Cardiac fibroblast (primary cell): ENCODE measurements at regions not wholly inside any gene's neighbourhood (a gene's known extent, or its start where the extent isn't known, plus 50 kb on each side); places are given as distances from the start of the nearest gene placed in this dataset.

Experiments used
- DNase-seq, 2 donors: peaks; one replicate each; pipeline versions ENCODE4 v3.0.0 to v3.0.0-alpha.2; 2010; ENCODE audit warnings: low read depth in 2 of 2
- H3K4me3 ChIP-seq, 2 donors: replicated peaks in 1 of 2; 1 replicate in 1 of 2; 2 replicates in 1 of 2; pipeline ENCODE4 v1.5.1; 2011; ENCODE audit warnings: low read depth in 2 of 2, low read length in 2 of 2, mild to moderate bottlenecking in 2 of 2, moderate library complexity in 1 of 2
- TF ChIP-seq, protein P1 (sequence below): IDR thresholded peaks from one replicate; pipeline ENCODE4 v1.5.1; 2011; ENCODE audit warnings: low read depth, mild to moderate bottlenecking, low read length, inconsistent platforms

GRCh38 chr4:129246145-129246544 is 150.2 kb downstream of the C4orf33 start:
- no peak overlapping the region for H3K4me3 ChIP-seq
- no peak for DNase-seq

GRCh38 chr4:129246910-129247461 is 151.0 kb downstream of the C4orf33 start:
- H3K4me3 ChIP-seq = no peak overlapping the region
- TF ChIP-seq, protein P1, sequence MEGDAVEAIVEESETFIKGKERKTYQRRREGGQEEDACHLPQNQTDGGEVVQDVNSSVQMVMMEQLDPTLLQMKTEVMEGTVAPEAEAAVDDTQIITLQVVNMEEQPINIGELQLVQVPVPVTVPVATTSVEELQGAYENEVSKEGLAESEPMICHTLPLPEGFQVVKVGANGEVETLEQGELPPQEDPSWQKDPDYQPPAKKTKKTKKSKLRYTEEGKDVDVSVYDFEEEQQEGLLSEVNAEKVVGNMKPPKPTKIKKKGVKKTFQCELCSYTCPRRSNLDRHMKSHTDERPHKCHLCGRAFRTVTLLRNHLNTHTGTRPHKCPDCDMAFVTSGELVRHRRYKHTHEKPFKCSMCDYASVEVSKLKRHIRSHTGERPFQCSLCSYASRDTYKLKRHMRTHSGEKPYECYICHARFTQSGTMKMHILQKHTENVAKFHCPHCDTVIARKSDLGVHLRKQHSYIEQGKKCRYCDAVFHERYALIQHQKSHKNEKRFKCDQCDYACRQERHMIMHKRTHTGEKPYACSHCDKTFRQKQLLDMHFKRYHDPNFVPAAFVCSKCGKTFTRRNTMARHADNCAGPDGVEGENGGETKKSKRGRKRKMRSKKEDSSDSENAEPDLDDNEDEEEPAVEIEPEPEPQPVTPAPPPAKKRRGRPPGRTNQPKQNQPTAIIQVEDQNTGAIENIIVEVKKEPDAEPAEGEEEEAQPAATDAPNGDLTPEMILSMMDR = no peak
- no peak for DNase-seq

More at GRCh38 chr4:129246145-129246544, 150.2 kb downstream of the C4orf33 start:
- TF ChIP-seq, protein P1 = no peak

GRCh38 chr4:129248621-129249020 is 152.7 kb downstream of the C4orf33 start:
- TF ChIP-seq, protein P1 = no peak
- DNase-seq = no peak
- no peak overlapping the region for H3K4me3 ChIP-seq

- H3K4me3 ChIP-seq = no peak overlapping the region
- no peak for DNase-seq
- TF ChIP-seq, protein P1 = no peak
These were observed 158.2 kb downstream of the C4orf33 start for GRCh38 chr4:129254126-129254525.

DNA sequence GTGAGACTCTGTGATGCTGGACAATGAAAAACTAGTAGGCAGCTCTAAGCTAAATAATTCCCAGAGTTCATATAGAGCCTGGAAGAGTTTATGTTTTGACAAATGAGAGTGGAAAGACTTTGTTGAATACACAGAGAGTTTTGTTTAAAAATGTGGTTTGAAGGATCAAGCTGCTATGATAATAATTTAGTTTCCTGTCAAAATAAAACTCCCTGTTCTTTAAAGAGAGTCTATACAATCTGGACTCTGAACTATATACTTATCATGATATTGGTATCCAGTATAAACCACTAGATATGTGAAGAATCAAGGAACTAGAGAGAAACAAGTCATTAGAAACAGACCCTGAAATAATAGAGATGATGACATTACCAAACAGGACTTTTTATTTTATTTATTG is 158.6 kb downstream of the C4orf33 start:
- no peak for DNase-seq
- TF ChIP-seq, protein P1 = no peak
- no peak overlapping the region for H3K4me3 ChIP-seq

DNA sequence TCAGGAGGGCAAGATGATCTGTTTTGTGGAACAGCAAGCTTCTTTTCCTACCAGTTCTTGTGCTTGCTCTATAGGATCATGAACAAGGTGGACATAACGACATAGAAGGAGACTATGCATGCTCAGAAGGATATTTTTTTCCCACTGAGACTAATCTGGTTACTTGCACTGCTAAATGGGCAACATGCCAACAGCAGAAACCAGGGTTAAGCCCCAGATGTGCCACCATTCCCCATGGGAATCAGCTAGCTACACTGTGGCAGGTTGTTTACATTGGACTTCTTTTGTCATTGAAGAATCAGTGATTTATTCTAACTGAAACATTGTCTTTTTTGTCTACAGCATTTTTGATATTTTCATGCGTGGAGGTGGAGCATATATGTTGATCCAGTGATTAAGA is 165.6 kb downstream of the C4orf33 start:
- TF ChIP-seq, protein P1 = no peak
- H3K4me3 ChIP-seq = no peak overlapping the region
- no peak for DNase-seq
